CD4-positive, CD25-positive, alpha-beta regulatory T cell (primary cell): ENCODE measurements at regions not wholly inside any gene's neighbourhood (a gene's known extent, or its start where the extent isn't known, plus 50 kb on each side); places are given as distances from the start of the nearest gene placed in this dataset.

Source experiments
- ATAC-seq, 2 donors: fragments of 150-1000 bp; cut with Tn5 transposase; one replicate each; pipeline ENCODE4 v1.10.0; 2021; ENCODE audit warnings: low read depth in 2 of 2, moderate number of reproducible peaks in 2 of 2, moderate library complexity in 1 of 2
- DNase-seq, 3 donors: peaks; one replicate each; pipeline versions ENCODE4 v3.0.0 to v3.0.0-alpha.2; 2012 to 2022; ENCODE audit warnings: mixed read lengths in 1 of 3
- H3K27ac ChIP-seq: one replicate; pipeline ENCODE4 v1.7.0; 2013; ENCODE audit warnings: mild to moderate bottlenecking, low read length; ENCODE audit not compliant: insufficient read depth, poor library complexity, severe bottlenecking
- H3K27me3 ChIP-seq: one replicate; pipeline ENCODE4 v1.7.0; 2013; ENCODE audit warnings: low read length; ENCODE audit not compliant: control insufficient read depth, insufficient read depth
- H3K36me3 ChIP-seq: one replicate; pipeline ENCODE4 v1.7.0; 2013; ENCODE audit warnings: mild to moderate bottlenecking, low read length, moderate library complexity; ENCODE audit not compliant: control insufficient read depth, insufficient read depth
- H3K4me1 ChIP-seq: 2 replicates; pipeline ENCODE4 v1.7.0; 2013; ENCODE audit warnings: mild to moderate bottlenecking, low read length; ENCODE audit not compliant: insufficient read depth, control insufficient read depth, poor library complexity, severe bottlenecking
- H3K4me3 ChIP-seq: one replicate; pipeline ENCODE4 v1.7.0; 2013; ENCODE audit warnings: low read depth, mild to moderate bottlenecking, low read length, moderate library complexity
- H3K9me3 ChIP-seq, 2 experiments: 1 replicate in 1 of 2; 2 replicates in 1 of 2; pipeline ENCODE4 v1.7.0; 2013; ENCODE audit warnings: low read length in 2 of 2, mild to moderate bottlenecking in 1 of 2, moderate library complexity in 1 of 2; ENCODE audit not compliant: control insufficient read depth in 2 of 2
- H3K27ac Mint-ChIP-seq, 3 donors: one replicate each; pipeline ENCODE4 v1.8.0; 2020 to 2022; ENCODE audit warnings: mild to moderate bottlenecking in 3 of 3, mixed read lengths in 3 of 3, moderate library complexity in 2 of 3
- H3K27me3 Mint-ChIP-seq: one replicate; pipeline ENCODE4 v1.8.0; 2022; ENCODE audit warnings: mild to moderate bottlenecking, mixed read lengths
- H3K36me3 Mint-ChIP-seq: one replicate; pipeline ENCODE4 v1.8.0; 2020; ENCODE audit warnings: mixed read lengths
- H3K4me1 Mint-ChIP-seq, 4 donors: one replicate each; pipeline ENCODE4 v1.8.0; 2020 to 2022; ENCODE audit warnings: mixed read lengths in 4 of 4, mild to moderate bottlenecking in 1 of 4
- H3K4me3 Mint-ChIP-seq, 4 donors: one replicate each; pipeline ENCODE4 v1.8.0; 2020 to 2022; ENCODE audit warnings: mild to moderate bottlenecking in 4 of 4, mixed read lengths in 4 of 4, moderate library complexity in 3 of 4
- H3K9me3 Mint-ChIP-seq, 7 donors: one replicate each; pipeline ENCODE4 v1.8.0; 2020 to 2022; ENCODE audit warnings: mixed read lengths in 7 of 7, mild to moderate bottlenecking in 3 of 7, moderate library complexity in 2 of 7

DNA sequence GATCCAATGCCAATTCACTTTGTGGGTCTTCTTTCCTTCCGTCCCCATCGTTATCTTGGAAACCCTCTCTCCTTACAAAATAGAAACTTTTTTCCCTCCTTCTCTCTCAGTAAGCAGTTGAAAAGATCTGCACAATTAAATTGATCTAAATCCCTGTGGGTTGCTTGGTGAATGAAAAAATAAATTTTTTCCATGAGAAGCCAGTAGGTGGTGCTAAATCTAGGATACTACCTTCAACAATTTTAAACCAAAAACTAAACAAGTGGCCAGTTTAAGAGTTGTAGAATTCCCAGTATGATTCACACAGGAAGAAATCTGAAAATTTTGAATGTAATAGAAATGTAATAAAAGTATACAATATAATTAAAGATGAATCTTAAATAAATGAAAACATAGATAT, 990.3 kb upstream of the ZNF722 start:
- DNase-seq (no peak), ATAC-seq (no peak)
- H3K27me3 Mint-ChIP-seq, result no peaks in the 10 kb centered on the region
- Histone ChIP-seq H3K36me3 (no peaks in the 10 kb centered on the region), H3K27me3 (no peaks in the 10 kb centered on the region), H3K27ac (no peak overlapping the region), H3K4me1 (no peaks in the 10 kb centered on the region), H3K4me3 (no peak overlapping the region), H3K9me3 (peaks cover 3 to 6% of the 10 kb centered on the region in 2 experiments)
- no peak overlapping the region for H3K4me3 Mint-ChIP-seq
- no peak overlapping the region for H3K27ac Mint-ChIP-seq
- H3K36me3 Mint-ChIP-seq, result no peaks in the 10 kb centered on the region
- H3K9me3 Mint-ChIP-seq, result peaks cover 0 to 17% (median 6%) of the 10 kb centered on the region in 7 donors
- H3K4me1 Mint-ChIP-seq, result no peaks in the 10 kb centered on the region

- Histone ChIP-seq H3K36me3 (no peaks in the 10 kb centered on the region), H3K9me3 (peaks cover 3 to 11% of the 10 kb centered on the region in 2 experiments), H3K4me3 (no peak overlapping the region), H3K27me3 (no peaks in the 10 kb centered on the region), H3K4me1 (no peaks in the 10 kb centered on the region), H3K27ac (no peak overlapping the region)
- Mint-ChIP-seq H3K36me3 (no peaks in the 10 kb centered on the region), H3K4me1 (no peaks in the 10 kb centered on the region), H3K4me3 (no peak overlapping the region), H3K9me3 (peaks cover 0 to 19% (median 9%) of the 10 kb centered on the region in 7 donors), H3K27me3 (no peaks in the 10 kb centered on the region), H3K27ac (no peak overlapping the region)
- no peak for DNase-seq
- no peak for ATAC-seq
Observed at GRCh38 chr7:63009771-63010170, 988.9 kb upstream of the ZNF722 start.

- ATAC-seq (no peak), DNase-seq (no peak)
- Mint-ChIP-seq H3K27me3 (no peaks in the 10 kb centered on the region), H3K27ac (no peak overlapping the region), H3K36me3 (no peaks in the 10 kb centered on the region), H3K4me3 (no peak overlapping the region), H3K4me1 (no peaks in the 10 kb centered on the region), H3K9me3 (peaks cover 0 to 34% (median 18%) of the 10 kb centered on the region in 7 donors)
- H3K4me3 ChIP-seq, result no peak overlapping the region
- peaks cover 0 to 18% of the 10 kb centered on the region in 2 experiments for H3K9me3 ChIP-seq
- H3K36me3 ChIP-seq, result no peaks in the 10 kb centered on the region
- no peaks in the 10 kb centered on the region for H3K4me1 ChIP-seq
- no peaks in the 10 kb centered on the region for H3K27me3 ChIP-seq
- H3K27ac ChIP-seq, result no peak overlapping the region
Observed at GRCh38 chr7:63012633-63013183, 985.9 kb upstream of the ZNF722 start.

DNA sequence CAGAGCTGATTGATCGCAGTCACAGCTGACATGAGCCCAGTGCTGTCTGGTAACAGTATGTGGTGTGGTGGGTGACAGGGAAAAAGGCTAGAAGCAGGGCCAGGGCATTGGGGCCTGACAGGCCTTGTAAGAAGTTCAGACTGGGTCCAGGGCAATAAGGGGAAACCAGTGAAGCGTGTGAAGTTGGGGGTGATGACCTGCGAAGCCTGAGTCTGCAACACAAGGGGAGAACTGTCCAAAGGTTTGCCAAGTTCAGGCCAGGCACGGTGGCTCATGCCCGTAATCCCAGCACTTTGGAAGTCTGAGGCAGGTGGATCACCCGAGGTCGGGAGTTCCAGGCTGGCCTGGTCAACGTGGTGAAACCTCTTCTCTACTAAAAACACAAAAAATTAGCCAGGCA, 983.9 kb upstream of the ZNF722 start:
- no peak overlapping the region for H3K4me3 ChIP-seq
- peaks cover 5% of the 10 kb centered on the region for H3K27me3 Mint-ChIP-seq
- H3K27ac ChIP-seq, result no peak overlapping the region
- no peaks in the 10 kb centered on the region for H3K27me3 ChIP-seq
- H3K36me3 ChIP-seq, result no peaks in the 10 kb centered on the region
- DNase-seq (no peak), ATAC-seq (no peak)
- no peaks in the 10 kb centered on the region for H3K4me1 ChIP-seq
- H3K9me3 ChIP-seq, result peaks cover 0 to 18% of the 10 kb centered on the region in 2 experiments
- H3K4me1 Mint-ChIP-seq, result no peaks in the 10 kb centered on the region
- H3K36me3 Mint-ChIP-seq, result no peaks in the 10 kb centered on the region
- no peak overlapping the region for H3K4me3 Mint-ChIP-seq
- no peak overlapping the region for H3K27ac Mint-ChIP-seq
- H3K9me3 Mint-ChIP-seq, result peaks cover 6 to 39% (median 19%) of the 10 kb centered on the region in 7 donors

- no peak overlapping the region for H3K27ac ChIP-seq
- ATAC-seq (no peak), DNase-seq (no peak)
- no peak overlapping the region for H3K27ac Mint-ChIP-seq
- H3K4me3 Mint-ChIP-seq, result no peak overlapping the region
- no peaks in the 10 kb centered on the region for H3K36me3 Mint-ChIP-seq
- H3K27me3 Mint-ChIP-seq, result peaks cover 5% of the 10 kb centered on the region
- H3K9me3 Mint-ChIP-seq, result peaks cover 3 to 37% (median 15%) of the 10 kb centered on the region in 7 donors
- no peak overlapping the region for H3K4me3 ChIP-seq
- H3K4me1 ChIP-seq, result no peaks in the 10 kb centered on the region
- H3K4me1 Mint-ChIP-seq, result no peaks in the 10 kb centered on the region
- no peaks in the 10 kb centered on the region for H3K27me3 ChIP-seq
- peaks cover 5 to 27% of the 10 kb centered on the region in 2 experiments for H3K9me3 ChIP-seq
- H3K36me3 ChIP-seq, result no peaks in the 10 kb centered on the region
Observed at GRCh38 chr7:63023182-63023787, 975.4 kb upstream of the ZNF722 start.

DNA sequence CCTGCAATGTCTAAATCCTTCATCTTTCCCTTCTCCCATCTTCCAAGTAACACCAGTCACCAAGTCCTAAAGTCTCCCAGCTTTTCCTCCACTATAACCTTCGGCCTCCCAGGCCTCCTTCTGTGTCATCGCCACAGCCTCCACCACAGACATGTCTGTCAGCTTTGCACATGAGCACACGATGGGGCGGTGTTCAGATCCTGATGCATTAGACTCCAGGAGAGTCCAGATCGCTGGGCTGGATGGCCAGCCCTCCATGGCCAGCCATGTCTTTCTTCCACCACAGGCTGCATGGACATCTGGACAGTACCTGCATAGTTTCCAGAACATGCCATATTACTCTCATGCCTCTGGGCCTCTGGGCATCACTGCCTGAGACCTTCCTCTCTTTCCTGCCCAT, 974.2 kb upstream of the ZNF722 start:
- Histone ChIP-seq H3K9me3 (peaks cover 5 to 32% of the 10 kb centered on the region in 2 experiments), H3K27ac (no peak overlapping the region), H3K4me3 (no peak overlapping the region), H3K4me1 (no peaks in the 10 kb centered on the region), H3K27me3 (no peaks in the 10 kb centered on the region), H3K36me3 (no peaks in the 10 kb centered on the region)
- ATAC-seq (no peak), DNase-seq (no peak)
- Mint-ChIP-seq H3K27me3 (peaks cover 1% of the 10 kb centered on the region), H3K36me3 (no peaks in the 10 kb centered on the region), H3K27ac (no peak overlapping the region), H3K9me3 (peaks cover 2 to 33% (median 13%) of the 10 kb centered on the region in 7 donors), H3K4me1 (no peaks in the 10 kb centered on the region), H3K4me3 (no peak overlapping the region)

GRCh38 chr7:63025815-63026214, 972.8 kb upstream of the ZNF722 start:
- H3K27me3 Mint-ChIP-seq, result no peaks in the 10 kb centered on the region
- no peaks in the 10 kb centered on the region for H3K27me3 ChIP-seq
- no peak overlapping the region for H3K4me3 Mint-ChIP-seq
- no peaks in the 10 kb centered on the region for H3K36me3 Mint-ChIP-seq
- H3K9me3 ChIP-seq, result peaks cover 6 to 37% of the 10 kb centered on the region in 2 experiments
- H3K4me1 ChIP-seq, result no peaks in the 10 kb centered on the region
- H3K27ac Mint-ChIP-seq, result no peak overlapping the region
- no peaks in the 10 kb centered on the region for H3K36me3 ChIP-seq
- no peaks in the 10 kb centered on the region for H3K4me1 Mint-ChIP-seq
- no peak overlapping the region for H3K4me3 ChIP-seq
- H3K27ac ChIP-seq, result no peak overlapping the region
- no peak for ATAC-seq
- DNase-seq, result no peak
- peaks cover 2 to 34% (median 17%) of the 10 kb centered on the region in 7 donors for H3K9me3 Mint-ChIP-seq

- ATAC-seq, result no peak
- H3K4me3 Mint-ChIP-seq, result no peak overlapping the region
- H3K4me1 Mint-ChIP-seq, result no peaks in the 10 kb centered on the region
- no peaks in the 10 kb centered on the region for H3K27me3 Mint-ChIP-seq
- no peaks in the 10 kb centered on the region for H3K4me1 ChIP-seq
- DNase-seq, result no peak
- H3K36me3 Mint-ChIP-seq, result no peaks in the 10 kb centered on the region
- no peak overlapping the region for H3K4me3 ChIP-seq
- no peak overlapping the region for H3K27ac Mint-ChIP-seq
- no peaks in the 10 kb centered on the region for H3K27me3 ChIP-seq
- no peaks in the 10 kb centered on the region for H3K36me3 ChIP-seq
- H3K9me3 Mint-ChIP-seq, result peaks cover 2 to 39% (median 22%) of the 10 kb centered on the region in 7 donors
- no peak overlapping the region for H3K27ac ChIP-seq
- H3K9me3 ChIP-seq, result peaks cover 8 to 44% of the 10 kb centered on the region in 2 experiments
Observed at GRCh38 chr7:63027075-63027474, 971.6 kb upstream of the ZNF722 start.
